Activated CD4-positive, alpha-beta T cell treated with anti-CD3 and anti-CD28 coated beads, Interleukin-2, amount 50 U/mL, for 24 hours (primary cell): ENCODE measurements at regions not wholly inside any gene's neighbourhood (a gene's known extent, or its start where the extent isn't known, plus 50 kb on each side); places are given as distances from the start of the nearest gene placed in this dataset.

Source experiments
- DNase-seq, 2 donors: peaks; one replicate each; pipeline ENCODE4 v3.0.0-alpha.2; 2020; ENCODE audit warnings: low read depth in 1 of 2, low spot score in 1 of 2

GRCh38 chr5:175288048-175288621, 155.8 kb downstream of the DRD1 start:
- DNase-seq = no peak

DNA sequence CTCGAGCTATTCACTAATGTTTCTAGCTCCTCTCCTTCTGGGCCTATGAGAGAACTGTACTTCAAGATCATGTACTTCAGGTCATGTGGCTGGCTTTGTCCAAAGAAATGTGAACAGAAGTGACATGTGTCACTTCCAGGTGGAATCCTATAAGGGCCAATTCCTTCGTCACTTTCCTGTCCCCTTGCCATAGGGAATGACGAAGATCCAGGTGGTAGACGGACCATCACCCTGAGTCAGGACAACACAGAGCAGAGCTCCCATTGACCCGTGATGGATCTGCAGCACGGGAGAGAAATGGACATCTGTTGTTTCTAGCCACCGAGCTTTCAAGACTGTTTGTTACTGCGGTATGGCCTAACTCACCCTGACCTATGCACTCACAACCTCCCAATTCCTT, 157.0 kb downstream of the DRD1 start:
- DNase-seq = no peak

DNA sequence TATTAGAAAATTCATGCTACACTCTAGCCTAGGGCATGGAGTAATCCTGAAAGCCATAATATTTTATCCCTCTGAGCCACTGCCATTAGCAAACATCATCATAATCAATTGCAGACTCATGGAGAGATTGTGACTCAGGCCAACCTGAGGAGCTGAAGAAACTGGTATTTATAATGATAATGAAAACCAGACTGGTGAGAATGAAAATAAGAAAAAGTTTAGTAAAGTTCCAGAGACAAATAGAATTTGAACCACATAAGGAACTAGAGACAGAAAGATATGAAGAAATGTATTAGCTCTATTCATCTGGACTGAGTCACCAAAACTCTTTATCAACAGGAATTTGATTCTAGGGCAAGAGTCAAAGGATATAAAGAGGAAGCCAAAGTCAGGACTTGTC, 158.7 kb downstream of the DRD1 start:
- no peak for DNase-seq

DNA sequence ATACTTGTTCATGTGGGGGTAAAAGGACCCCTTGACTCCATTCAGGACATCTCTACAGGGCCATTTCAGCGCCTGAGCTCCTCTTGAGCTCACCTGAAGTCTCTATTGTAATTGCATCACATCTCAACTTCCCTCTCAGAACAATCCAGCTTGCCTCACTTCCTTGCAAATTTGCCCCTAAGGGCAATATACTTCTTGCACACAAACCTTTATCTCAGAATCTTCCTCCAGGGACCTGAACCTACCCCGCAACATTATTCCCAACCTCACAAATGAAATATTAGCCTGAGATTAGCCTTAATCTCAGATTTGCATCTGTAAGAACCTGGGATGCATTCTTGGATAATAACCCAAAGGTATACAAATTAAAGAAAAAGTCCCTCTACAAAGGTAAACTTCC, 159.2 kb downstream of the DRD1 start:
- no peak for DNase-seq

DNA sequence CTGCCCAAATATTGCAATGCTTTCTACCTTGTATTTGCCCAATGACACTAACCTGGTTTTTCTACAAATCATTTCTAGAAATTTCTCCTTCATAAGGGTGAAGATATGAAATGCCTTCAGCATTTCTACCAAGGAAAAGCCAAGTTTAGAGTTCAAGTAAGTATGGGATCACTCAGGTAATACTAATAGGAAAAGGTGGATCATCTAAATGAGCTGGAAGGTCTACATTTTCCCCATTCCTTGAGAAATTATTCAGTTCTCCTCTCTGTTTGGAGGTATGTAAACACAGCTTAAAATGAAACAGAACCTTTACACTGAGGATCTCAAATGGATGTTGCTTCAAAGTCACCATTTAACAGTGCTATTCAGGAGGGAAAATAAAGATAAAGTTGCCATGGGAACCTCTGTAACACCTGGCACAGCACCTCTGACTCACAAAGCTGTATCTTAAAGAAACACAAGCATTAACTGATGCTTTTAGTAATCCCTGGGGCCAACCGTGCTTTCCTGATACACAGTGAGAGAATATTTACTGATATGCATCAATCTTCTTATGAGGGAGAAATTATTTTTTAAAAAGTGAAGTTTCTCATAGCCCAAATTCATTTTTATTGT, 161.3 kb downstream of the DRD1 start:
- no peak for DNase-seq

DNA sequence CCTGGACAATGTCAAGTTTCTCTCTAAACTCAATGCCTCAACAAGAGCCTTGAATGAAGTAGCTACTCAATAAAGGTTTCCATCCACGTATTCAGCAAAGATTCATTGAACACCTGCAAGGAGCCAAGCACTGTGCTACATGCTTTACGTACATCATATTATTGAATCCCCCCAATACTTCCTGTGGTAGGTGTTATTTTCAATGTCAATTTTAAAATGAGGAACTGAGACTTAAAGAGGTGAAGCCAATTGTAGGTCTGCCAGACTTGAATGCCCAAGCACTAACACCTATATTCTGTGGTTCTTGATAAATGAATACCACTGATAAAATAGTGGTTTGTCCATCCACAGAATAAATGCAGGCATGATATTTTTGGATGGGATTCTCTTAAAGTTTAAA, 162.3 kb downstream of the DRD1 start:
- DNase-seq = no peak

- no peak for DNase-seq
Measured at GRCh38 chr5:175281257-175281656, 162.7 kb downstream of the DRD1 start.

DNA sequence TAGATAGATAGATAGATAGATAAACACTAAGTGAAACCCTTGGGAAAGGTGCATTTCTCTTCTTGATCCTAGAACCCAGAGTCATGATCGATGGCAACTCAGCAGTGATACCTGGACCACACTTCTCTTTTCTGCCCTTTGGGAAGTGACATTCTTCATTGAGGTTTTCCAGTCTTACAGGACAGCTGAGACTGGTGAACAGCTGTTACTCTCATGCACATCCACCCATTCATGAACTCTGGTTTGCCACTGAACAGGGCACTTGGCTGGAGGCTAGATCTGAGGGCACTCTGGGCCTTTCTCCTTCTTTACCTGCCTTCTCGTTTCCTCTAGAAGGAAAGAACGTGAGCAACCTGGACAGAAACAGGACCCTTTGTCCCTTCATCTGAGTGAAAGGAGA, 164.5 kb downstream of the DRD1 start:
- no peak for DNase-seq

- DNase-seq = no peak
Measured at GRCh38 chr5:175275748-175276147, 168.2 kb downstream of the DRD1 start.

- no peak for DNase-seq
Measured at GRCh38 chr5:175275097-175275496, 168.9 kb downstream of the DRD1 start.

GRCh38 chr5:175274171-175274570, 169.8 kb downstream of the DRD1 start:
- no peak for DNase-seq

- no peak for DNase-seq
Measured at GRCh38 chr5:175264406-175264805, 179.6 kb downstream of the DRD1 start.

GRCh38 chr5:175263776-175264175, 180.2 kb downstream of the DRD1 start:
- DNase-seq = no peak

GRCh38 chr5:175261526-175261925, 182.5 kb downstream of the DRD1 start:
- no peak for DNase-seq

GRCh38 chr5:175261037-175261436, 182.9 kb downstream of the DRD1 start:
- DNase-seq = no peak

DNA sequence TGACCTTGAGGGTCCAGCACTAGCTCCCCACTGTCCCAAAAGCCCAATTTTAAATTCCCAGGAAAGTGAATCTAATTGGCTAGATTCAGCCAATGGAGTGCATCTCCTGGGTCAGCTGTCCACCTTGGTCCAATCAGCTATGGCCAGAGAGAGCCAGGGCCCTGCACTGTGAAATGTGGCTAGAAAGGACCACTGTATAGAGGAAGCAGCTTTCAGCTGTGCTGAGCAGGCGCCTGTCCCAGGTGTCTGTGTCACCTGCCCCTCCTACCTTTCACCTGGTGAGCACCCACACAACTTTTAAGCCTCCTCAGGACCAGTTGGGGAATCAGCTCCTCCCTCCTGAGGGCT, 186.2 kb downstream of the DRD1 start:
- DNase-seq = no peak

- DNase-seq = no peak
Measured at GRCh38 chr5:175257128-175257846, 186.7 kb downstream of the DRD1 start.

DNA sequence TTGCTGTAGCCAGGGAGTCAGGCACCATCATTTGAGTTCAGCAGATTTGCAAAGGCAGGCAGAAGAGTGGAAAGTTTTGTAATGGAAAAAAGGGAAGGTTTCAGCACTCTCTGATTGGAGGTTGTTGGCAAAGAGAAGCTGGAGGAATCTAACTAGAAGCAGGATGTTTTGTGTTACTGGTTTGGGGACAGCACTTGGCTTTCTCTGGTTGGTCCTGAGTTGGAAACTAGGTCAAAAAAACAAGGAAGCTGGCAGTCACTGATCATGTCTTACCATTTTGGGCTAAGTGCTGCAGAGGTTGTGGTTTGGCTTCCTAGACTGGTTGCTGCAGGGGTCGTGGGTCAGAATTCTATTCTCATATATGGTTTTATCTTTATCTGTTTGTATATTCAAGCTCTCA, 189.8 kb downstream of the DRD1 start:
- no peak for DNase-seq

DNA sequence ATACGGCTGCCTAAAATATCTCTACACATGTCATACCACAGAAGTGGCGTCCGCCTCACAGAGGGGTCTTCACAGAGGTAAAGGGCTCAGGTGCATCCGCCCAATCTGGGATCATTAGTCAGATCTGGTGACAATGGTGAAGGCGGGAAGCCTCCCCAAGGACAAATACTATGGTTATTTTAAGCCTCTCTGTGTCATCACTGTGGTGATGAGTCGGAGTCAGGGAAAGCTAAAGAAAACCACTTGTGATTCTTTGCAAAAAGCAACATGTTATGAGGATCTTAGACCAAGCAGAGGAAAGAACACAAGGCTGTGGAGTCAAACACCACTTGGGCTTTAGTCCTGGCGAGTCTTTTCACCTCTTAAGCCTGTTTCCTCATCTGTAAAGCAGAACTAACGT, 190.4 kb downstream of the DRD1 start:
- no peak for DNase-seq

DNA sequence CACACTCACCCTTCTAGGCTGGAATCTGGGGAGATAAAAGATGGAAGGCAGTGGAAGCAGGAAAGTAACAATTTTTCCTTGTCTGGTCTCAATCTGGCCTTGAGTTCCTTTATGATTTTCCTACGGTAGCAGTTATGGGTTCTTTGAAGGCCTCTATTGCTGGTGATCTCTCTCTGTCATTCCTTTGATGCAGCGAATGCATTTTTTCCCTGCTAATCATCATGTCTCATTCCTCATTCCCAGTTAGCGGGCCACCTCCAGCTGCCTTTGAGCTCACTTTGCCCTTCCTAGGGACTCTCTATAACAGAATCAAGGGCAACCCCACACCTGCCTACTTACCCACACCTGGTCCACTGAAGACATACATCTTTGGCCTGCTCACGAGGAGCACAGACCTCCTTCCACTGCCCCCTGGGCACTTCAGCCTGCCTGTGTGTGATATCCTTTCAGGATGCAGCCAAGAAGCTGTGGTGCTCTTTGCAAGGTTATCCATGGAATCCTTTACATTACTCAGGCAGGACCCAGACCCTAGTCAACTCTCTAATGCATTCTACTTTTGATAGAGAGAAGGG, 191.7 kb downstream of the DRD1 start:
- no peak for DNase-seq

DNA sequence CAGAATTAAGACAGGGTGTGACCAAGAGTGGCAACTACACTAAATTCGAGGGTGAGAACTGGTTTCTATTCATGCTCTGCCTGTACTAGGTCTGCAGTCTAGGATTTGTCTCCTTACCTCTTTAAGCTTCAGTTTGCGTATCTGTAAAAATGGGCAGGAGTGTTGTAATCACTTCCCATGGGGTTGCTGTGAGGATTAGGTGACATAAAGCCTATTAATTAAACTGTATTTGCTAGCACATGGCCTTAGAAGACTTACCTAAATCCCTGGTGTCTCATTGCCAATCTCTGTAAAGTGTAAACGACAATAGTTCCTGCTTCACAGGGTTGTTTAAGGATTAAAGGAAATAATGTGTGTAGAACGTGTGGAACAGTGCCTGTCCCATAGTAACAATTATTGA, 193.6 kb downstream of the DRD1 start:
- no peak for DNase-seq

DNA sequence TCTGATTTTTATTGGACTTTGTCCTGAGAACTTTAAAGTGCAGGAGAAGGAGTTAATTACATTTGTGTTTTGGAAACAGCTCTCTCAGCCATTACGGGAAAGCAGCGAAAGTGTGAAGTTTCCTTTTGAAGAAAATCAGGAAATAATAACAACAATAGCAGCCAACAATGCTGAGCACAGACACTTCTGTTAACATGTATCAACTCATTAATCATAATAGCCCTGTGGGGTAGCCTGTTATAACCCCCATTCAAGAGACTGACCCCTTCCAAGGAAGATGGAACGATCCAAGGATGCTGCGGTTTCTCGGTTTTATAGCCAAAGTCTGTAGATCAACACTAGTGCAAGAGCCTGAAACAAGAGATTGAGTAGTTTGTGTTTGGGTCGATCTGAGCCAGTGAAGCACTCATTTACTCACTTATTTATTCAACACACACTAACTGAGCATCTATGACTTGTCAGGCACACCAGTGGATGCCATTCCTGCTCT, 195.5 kb downstream of the DRD1 start:
- no peak for DNase-seq
